ENCODE measurements at regions not wholly inside any gene's neighbourhood (a gene's known extent, or its start where the extent isn't known, plus 50 kb on each side); places are given as distances from the start of the nearest gene placed in this dataset.

- H3K36me3 Mint-ChIP-seq: no peaks in the 10 kb centered on the region
- peaks cover 0 to 4% (median 0%) of the 10 kb centered on the region in 3 donors for H3K27me3 Mint-ChIP-seq
- ATAC-seq (ENCODE audit: low read depth in 2 of 2): no peak
Observed at GRCh38 chr5:124671193-124671592, 75.2 kb downstream of the ZNF608 start.

GRCh38 chr5:124670722-124671184 is 75.7 kb downstream of the ZNF608 start:
- H3K36me3 Mint-ChIP-seq: no peaks in the 10 kb centered on the region
- H3K27me3 Mint-ChIP-seq: peaks cover 0 to 4% (median 0%) of the 10 kb centered on the region in 3 donors
- ATAC-seq (ENCODE audit: low read depth in 2 of 2) (no peak), DNase-seq (no peak)
- peak overlapping the region in 1 of 6 donors; percentile 20 for H3K27ac Mint-ChIP-seq
- H3K9me3 Mint-ChIP-seq: no peaks in the 10 kb centered on the region
- H3K4me1 Mint-ChIP-seq: peaks cover 7 to 46% (median 31%) of the 10 kb centered on the region in 3 donors
- H3K4me3 Mint-ChIP-seq: no peak overlapping the region

More at GRCh38 chr5:124671193-124671592, 75.2 kb downstream of the ZNF608 start:
- Mint-ChIP-seq H3K4me3 (no peak overlapping the region), H3K4me1 (peaks cover 7 to 46% (median 34%) of the 10 kb centered on the region in 3 donors), H3K9me3 (no peaks in the 10 kb centered on the region), H3K27ac (peak overlapping the region in 1 of 6 donors; percentile 20)
- no peak for DNase-seq

- peaks cover 7 to 46% (median 31%) of the 10 kb centered on the region in 3 donors for H3K4me1 Mint-ChIP-seq
- no peaks in the 10 kb centered on the region for H3K36me3 Mint-ChIP-seq
- H3K27me3 Mint-ChIP-seq: peaks cover 0 to 4% (median 0%) of the 10 kb centered on the region in 3 donors
- ATAC-seq (ENCODE audit: low read depth in 2 of 2) (no peak), DNase-seq (no peak)
- H3K9me3 Mint-ChIP-seq: no peaks in the 10 kb centered on the region
- H3K27ac Mint-ChIP-seq: no peak overlapping the region
- no peak overlapping the region for H3K4me3 Mint-ChIP-seq
Observed at GRCh38 chr5:124669956-124670721, 76.3 kb downstream of the ZNF608 start.

- DNase-seq (no peak), ATAC-seq (ENCODE audit: low read depth in 2 of 2) (no peak)
- H3K36me3 Mint-ChIP-seq: no peaks in the 10 kb centered on the region
- peaks cover 7 to 41% (median 26%) of the 10 kb centered on the region in 3 donors for H3K4me1 Mint-ChIP-seq
- peaks cover 0 to 4% (median 0%) of the 10 kb centered on the region in 3 donors for H3K27me3 Mint-ChIP-seq
- H3K27ac Mint-ChIP-seq: no peak overlapping the region
- H3K9me3 Mint-ChIP-seq: no peaks in the 10 kb centered on the region
- no peak overlapping the region for H3K4me3 Mint-ChIP-seq
Observed at GRCh38 chr5:124669300-124669648, 77.2 kb downstream of the ZNF608 start.

DNA sequence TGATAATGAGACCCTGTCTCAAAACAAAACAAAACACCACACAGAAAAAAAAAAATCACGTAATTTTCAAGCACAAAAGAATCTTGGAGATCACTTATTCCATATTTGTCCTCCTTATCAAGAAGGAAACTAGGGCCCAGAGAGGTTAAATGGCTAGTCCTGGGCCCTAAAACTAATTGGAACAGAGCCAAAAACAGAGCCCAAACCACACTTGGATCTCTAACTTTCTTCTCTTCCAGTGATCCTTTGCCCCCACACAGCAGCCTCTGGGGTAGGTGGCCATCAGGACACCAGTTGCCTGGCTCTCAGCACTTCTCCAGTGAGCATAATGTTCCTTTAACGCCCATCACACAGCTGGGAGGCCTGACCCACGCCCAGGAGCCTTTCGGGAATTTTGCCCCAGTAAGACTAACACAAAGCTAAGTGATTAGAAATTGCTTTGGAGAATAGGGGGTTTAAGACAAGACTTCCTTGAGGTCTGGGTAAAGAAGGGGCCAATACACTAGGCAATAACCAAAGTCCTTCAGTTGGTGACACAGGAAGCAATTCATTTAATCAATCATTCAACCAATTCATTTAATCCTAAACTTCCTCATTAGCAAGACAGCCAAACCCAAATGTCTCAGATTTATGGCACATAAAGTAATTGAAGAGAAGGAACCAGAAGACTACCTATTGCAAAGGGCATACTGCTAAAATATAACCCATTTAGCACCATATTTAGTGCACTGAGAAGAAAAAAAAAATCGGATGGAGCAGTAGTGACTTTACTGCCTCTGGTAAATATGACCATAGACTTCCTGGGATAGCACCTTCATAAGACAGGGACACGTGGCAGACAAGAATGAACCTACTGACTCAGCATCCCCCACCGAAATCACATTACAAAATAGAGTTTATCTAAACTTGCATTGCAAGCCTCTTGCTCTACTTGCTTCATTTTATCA is 77.8 kb downstream of the ZNF608 start:
- ATAC-seq (ENCODE audit: low read depth in 2 of 2) (no peak), DNase-seq (no peak)
- no peaks in the 10 kb centered on the region for H3K9me3 Mint-ChIP-seq
- H3K4me1 Mint-ChIP-seq: peaks cover 7 to 41% (median 26%) of the 10 kb centered on the region in 3 donors
- no peak overlapping the region for H3K4me3 Mint-ChIP-seq
- H3K27ac Mint-ChIP-seq: peak overlapping the region in 1 of 6 donors; percentile 6
- H3K36me3 Mint-ChIP-seq: no peaks in the 10 kb centered on the region
- peaks cover 0 to 4% (median 0%) of the 10 kb centered on the region in 3 donors for H3K27me3 Mint-ChIP-seq

DNA sequence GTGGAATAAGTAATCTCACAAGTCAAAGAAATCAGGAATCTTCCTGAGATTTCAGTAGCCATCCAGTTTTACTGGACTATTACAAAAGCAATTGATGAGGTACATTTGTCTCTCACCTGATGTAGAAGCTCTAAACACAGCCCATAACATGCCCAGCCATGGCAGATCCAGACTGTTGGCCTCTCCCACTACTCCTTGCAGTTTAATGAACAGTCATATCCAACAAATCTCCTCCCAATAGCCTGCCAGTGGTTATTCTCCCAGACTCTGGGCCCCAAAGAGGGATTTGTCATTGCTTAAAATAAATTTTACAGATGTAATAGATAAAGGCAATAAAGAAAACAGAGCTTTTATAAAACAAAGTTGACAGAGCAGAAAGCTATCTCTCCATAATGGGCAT is 80.8 kb downstream of the ZNF608 start:
- ATAC-seq (ENCODE audit: low read depth in 2 of 2) (no peak), DNase-seq (no peak)
- H3K9me3 Mint-ChIP-seq: no peaks in the 10 kb centered on the region
- peaks cover 7 to 31% (median 30%) of the 10 kb centered on the region in 3 donors for H3K4me1 Mint-ChIP-seq
- no peaks in the 10 kb centered on the region for H3K36me3 Mint-ChIP-seq
- no peak overlapping the region for H3K27ac Mint-ChIP-seq
- H3K27me3 Mint-ChIP-seq: peaks cover 0 to 4% (median 0%) of the 10 kb centered on the region in 3 donors
- no peak overlapping the region for H3K4me3 Mint-ChIP-seq

- H3K9me3 Mint-ChIP-seq: no peaks in the 10 kb centered on the region
- no peak for ATAC-seq (ENCODE audit: low read depth in 2 of 2)
- H3K27me3 Mint-ChIP-seq: peaks cover 0 to 4% (median 0%) of the 10 kb centered on the region in 3 donors
Observed at GRCh38 chr5:124665035-124665434, 81.4 kb downstream of the ZNF608 start.

DNA sequence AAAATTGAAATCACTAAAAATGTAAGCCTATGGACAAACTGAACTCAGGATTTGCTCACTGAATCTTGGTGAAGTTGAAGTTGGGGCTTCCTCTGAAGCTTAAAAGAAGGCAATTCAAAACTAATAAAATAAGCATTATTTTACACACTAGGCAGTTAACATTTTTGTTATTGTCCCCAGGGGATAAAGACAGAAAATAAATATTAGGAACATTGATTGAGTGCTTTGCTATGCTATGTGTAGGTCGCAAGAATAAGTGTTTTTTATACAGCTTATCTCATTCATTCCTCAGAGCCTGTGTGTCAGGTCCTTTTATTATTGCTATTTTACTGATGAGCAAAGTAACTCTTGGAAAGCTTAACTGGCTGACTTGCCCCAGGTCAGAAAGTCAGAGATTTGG is 82.2 kb downstream of the ZNF608 start:
- ATAC-seq (ENCODE audit: low read depth in 2 of 2): no peak

More at GRCh38 chr5:124665035-124665434, 81.4 kb downstream of the ZNF608 start:
- no peak overlapping the region for H3K27ac Mint-ChIP-seq
- no peaks in the 10 kb centered on the region for H3K36me3 Mint-ChIP-seq
- DNase-seq: no peak
- H3K4me3 Mint-ChIP-seq: no peak overlapping the region
- peaks cover 10 to 34% (median 25%) of the 10 kb centered on the region in 3 donors for H3K4me1 Mint-ChIP-seq

GRCh38 chr5:124663101-124663506 is 83.3 kb downstream of the ZNF608 start:
- Mint-ChIP-seq H3K4me1 (peaks cover 16 to 38% (median 22%) of the 10 kb centered on the region in 3 donors), H3K27me3 (no peaks in the 10 kb centered on the region), H3K9me3 (no peaks in the 10 kb centered on the region), H3K36me3 (no peaks in the 10 kb centered on the region), H3K4me3 (no peak overlapping the region), H3K27ac (no peak overlapping the region)
- DNase-seq (no peak), ATAC-seq (ENCODE audit: low read depth in 2 of 2) (no peak)

More for the DNA sequence above, 82.2 kb downstream of the ZNF608 start:
- Mint-ChIP-seq H3K9me3 (no peaks in the 10 kb centered on the region), H3K36me3 (no peaks in the 10 kb centered on the region), H3K4me3 (no peak overlapping the region), H3K4me1 (peaks cover 15 to 38% (median 22%) of the 10 kb centered on the region in 3 donors), H3K27ac (peak overlapping the region in 1 of 6 donors; percentile 10), H3K27me3 (peaks cover 0 to 3% (median 0%) of the 10 kb centered on the region in 3 donors)
- no peak for DNase-seq

- DNase-seq: no peak
- Mint-ChIP-seq H3K4me1 (peaks cover 21 to 41% (median 23%) of the 10 kb centered on the region in 3 donors), H3K27me3 (no peaks in the 10 kb centered on the region), H3K36me3 (no peaks in the 10 kb centered on the region), H3K9me3 (no peaks in the 10 kb centered on the region), H3K27ac (no peak overlapping the region), H3K4me3 (no peak overlapping the region)
- no peak for ATAC-seq (ENCODE audit: low read depth in 2 of 2)
Observed at GRCh38 chr5:124662181-124662781, 84.2 kb downstream of the ZNF608 start.

- Mint-ChIP-seq H3K9me3 (no peaks in the 10 kb centered on the region), H3K4me1 (peaks cover 21 to 41% (median 23%) of the 10 kb centered on the region in 3 donors), H3K36me3 (no peaks in the 10 kb centered on the region), H3K27me3 (no peaks in the 10 kb centered on the region), H3K4me3 (peak overlapping the region in 1 of 8 donors; percentile 12), H3K27ac (peak overlapping the region in 1 of 6 donors; percentile 47)
- DNase-seq (no peak), ATAC-seq (ENCODE audit: low read depth in 2 of 2) (no peak)
Observed at GRCh38 chr5:124661317-124662141, 84.9 kb downstream of the ZNF608 start.

GRCh38 chr5:124660229-124661093 is 86.0 kb downstream of the ZNF608 start:
- Mint-ChIP-seq H3K27me3 (no peaks in the 10 kb centered on the region), H3K27ac (peak overlapping the region in 2 of 6 donors; percentile 23), H3K36me3 (no peaks in the 10 kb centered on the region), H3K4me3 (peak overlapping the region in 1 of 8 donors; percentile 11), H3K9me3 (no peaks in the 10 kb centered on the region), H3K4me1 (peaks cover 21 to 41% (median 23%) of the 10 kb centered on the region in 3 donors)
- ATAC-seq (ENCODE audit: low read depth in 2 of 2): no peak
- no peak for DNase-seq

All from naive B cell (primary cell).